Testis (tissue), 2 donors: ENCODE measurements at regions not wholly inside any gene's neighbourhood (a gene's known extent, or its start where the extent isn't known, plus 50 kb on each side); places are given as distances from the start of the nearest gene placed in this dataset.
"Not testable (repeated sequence)": the region's sequence is repeated elsewhere in the genome, so short reads cannot be mapped to it uniquely, and the experiment has no call there.

Source experiments
- DNase-seq: peaks from one replicate; pipeline ENCODE4 v3.0.0-alpha.2; 2019
- H3K27ac ChIP-seq, 2 donors: fragments of 200-600 bp; sonication (generic); one replicate each; pipeline ENCODE4 v1.5.1; 2019
- H3K27me3 ChIP-seq: fragments of 200-600 bp; sonication (generic); one replicate; pipeline ENCODE4 v1.5.1; 2019
- H3K36me3 ChIP-seq: fragments of 200-600 bp; sonication (generic); one replicate; pipeline ENCODE4 v1.5.1; 2017; ENCODE audit warnings: low read depth; ENCODE audit errors: missing control alignments
- H3K4me1 ChIP-seq: fragments of 200-600 bp; sonication (generic); one replicate; pipeline ENCODE4 v1.5.1; 2019
- H3K4me3 ChIP-seq, 2 donors: fragments of 200-600 bp; sonication (generic); one replicate each; pipeline ENCODE4 v1.5.1; 2017 to 2019
- H3K9me3 ChIP-seq: fragments of 200-600 bp; sonication (generic); one replicate; pipeline ENCODE4 v1.5.1; 2017
- POLR2A ChIP-seq: fragments of 450-650 bp; IDR thresholded peaks from one replicate; pipeline ENCODE4 v1.6.1; 2017; ENCODE audit warnings: antibody characterized with exemption, mild to moderate bottlenecking, moderate library complexity
- WGBS, 2 donors: methylation state at CpG; one replicate each; pipeline ENCODE4 v1.1.5; 2018; 5-methylcytosine and 5-hydroxymethylcytosine counted together
- intact Hi-C: fragments of 100-400 bp; cut with DNase I; formaldehyde crosslinking; loops from one replicate; pipeline ENCODE4 v1.15.1; 2023; ENCODE audit warnings: low total_unique reads
- TF ChIP-seq, protein P1 (sequence below), 3 experiments: fragments of 450-650 bp in 2 of 3; fragments of 200-600 bp in 1 of 3; sonication (generic) in 1 of 3; IDR thresholded peaks; one replicate each; pipeline ENCODE4 v1.5.1; 2016 to 2019; ENCODE audit warnings: antibody characterized with exemption in 3 of 3, mild to moderate bottlenecking in 2 of 3, moderate library complexity in 1 of 3

DNA sequence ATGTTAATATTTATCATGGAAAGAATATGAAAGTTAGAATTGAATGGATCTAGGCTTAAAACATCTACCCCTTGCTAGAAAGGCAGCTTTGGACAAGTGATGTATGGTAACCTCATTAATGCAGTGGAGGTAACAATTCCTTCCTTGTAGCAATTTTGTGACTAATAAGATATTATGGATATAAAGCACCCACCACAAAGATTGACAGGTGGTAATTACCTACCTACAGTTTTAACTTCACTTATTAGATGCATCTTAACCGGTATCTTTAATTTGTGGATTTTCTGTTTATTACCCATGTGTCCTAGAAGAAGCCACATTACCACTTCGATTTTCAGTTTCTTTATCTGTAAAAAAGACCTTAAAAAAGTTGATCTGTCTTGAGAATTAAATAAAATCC, 367.0 kb downstream of the DSC3 start:
- Histone ChIP-seq H3K36me3 (no peaks in the 10 kb centered on the region), H3K27me3 (no peaks in the 10 kb centered on the region), H3K9me3 (no peaks in the 10 kb centered on the region), H3K4me3 (no peak overlapping the region), H3K27ac (no peak overlapping the region), H3K4me1 (no peaks in the 10 kb centered on the region)
- DNase-seq: no peak
- TF ChIP-seq, protein P1, sequence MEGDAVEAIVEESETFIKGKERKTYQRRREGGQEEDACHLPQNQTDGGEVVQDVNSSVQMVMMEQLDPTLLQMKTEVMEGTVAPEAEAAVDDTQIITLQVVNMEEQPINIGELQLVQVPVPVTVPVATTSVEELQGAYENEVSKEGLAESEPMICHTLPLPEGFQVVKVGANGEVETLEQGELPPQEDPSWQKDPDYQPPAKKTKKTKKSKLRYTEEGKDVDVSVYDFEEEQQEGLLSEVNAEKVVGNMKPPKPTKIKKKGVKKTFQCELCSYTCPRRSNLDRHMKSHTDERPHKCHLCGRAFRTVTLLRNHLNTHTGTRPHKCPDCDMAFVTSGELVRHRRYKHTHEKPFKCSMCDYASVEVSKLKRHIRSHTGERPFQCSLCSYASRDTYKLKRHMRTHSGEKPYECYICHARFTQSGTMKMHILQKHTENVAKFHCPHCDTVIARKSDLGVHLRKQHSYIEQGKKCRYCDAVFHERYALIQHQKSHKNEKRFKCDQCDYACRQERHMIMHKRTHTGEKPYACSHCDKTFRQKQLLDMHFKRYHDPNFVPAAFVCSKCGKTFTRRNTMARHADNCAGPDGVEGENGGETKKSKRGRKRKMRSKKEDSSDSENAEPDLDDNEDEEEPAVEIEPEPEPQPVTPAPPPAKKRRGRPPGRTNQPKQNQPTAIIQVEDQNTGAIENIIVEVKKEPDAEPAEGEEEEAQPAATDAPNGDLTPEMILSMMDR (IDR thresholded peaks at IDR 0.05): no peak
- intact Hi-C loops: no loop called here
- 78 to 80% methylated on average over 2 of the region's 2 CpGs for WGBS, 2 donors

DNA sequence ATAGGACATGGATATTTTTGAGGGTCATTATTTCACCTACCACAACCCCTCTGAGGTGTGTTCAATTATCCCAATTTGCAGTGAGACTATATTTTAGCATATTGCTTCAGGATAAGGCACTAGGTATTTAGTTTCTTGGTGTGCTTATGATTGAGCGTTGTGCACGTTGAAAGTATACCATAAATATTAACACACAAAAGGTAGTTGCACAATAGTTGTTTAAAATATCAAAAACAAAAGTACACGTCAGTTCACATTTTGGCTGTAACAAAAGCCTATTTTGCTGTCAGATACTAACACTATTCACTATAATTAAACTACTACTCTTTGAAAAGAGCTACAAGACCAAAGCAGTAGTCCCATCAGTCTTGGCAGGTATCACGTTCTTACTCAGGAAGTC, 367.5 kb downstream of the DSC3 start:
- DNase-seq: no peak
- Histone ChIP-seq H3K36me3 (no peaks in the 10 kb centered on the region), H3K27me3 (no peaks in the 10 kb centered on the region), H3K27ac (no peak overlapping the region), H3K9me3 (no peaks in the 10 kb centered on the region), H3K4me1 (no peaks in the 10 kb centered on the region), H3K4me3 (no peak overlapping the region)
- TF ChIP-seq POLR2A: no peak
- TF ChIP-seq, protein P1 (IDR thresholded peaks at IDR 0.05): no peak
- WGBS, 2 donors: 78 to 89% methylated on average over 4 of the region's 4 CpGs
- intact Hi-C loops: no loop called here

DNA sequence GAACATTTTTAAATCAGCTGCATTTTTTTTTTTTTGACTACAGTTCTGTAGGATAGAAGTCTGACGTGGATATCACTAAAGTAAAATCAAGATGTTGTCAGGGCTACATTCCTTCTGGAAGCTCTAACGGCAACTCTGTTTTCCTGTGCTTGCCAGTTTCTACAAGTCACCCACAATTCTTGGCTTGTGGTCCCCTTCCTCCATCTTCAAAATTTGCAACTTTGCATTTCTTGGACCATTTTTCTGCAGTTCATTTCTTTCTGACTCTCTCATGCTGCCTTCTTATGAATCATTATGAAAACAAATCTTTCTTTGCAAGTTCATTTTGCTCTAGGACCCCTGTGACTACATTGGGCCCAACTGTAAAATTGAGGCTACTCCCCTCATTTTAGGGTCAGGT, 367.9 kb downstream of the DSC3 start:
- DNase-seq: no peak
- Histone ChIP-seq H3K4me1 (no peaks in the 10 kb centered on the region), H3K9me3 (no peaks in the 10 kb centered on the region), H3K4me3 (no peak overlapping the region), H3K27ac (no peak overlapping the region), H3K36me3 (no peaks in the 10 kb centered on the region), H3K27me3 (no peaks in the 10 kb centered on the region)
- 76 to 78% methylated on average over 2 of the region's 2 CpGs for WGBS, 2 donors
- no peak for TF ChIP-seq POLR2A
- TF ChIP-seq, protein P1 (IDR thresholded peaks at IDR 0.05): no peak
- intact Hi-C loops: no loop called here

DNA sequence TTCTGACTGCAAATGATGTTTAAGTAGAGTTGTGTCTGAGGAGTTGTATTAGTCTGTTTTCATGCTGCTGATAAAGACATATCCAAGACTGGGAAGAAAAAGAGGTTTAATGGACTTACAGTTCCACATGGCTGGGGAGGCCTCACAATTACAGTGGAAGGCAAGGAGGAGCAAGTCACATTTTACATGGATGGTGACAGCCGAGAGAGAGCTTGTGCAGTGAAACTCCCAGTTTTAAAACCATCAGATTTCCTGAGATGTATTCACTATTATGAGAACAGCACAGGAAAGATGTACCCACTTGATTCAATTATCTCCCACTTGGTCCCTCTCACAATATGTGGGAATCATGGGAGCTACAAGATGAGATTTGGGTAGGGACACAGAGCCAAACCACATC, 370.1 kb downstream of the DSC3 start:
- intact Hi-C loops, H3K4me3 ChIP-seq, H3K36me3 ChIP-seq, H3K4me1 ChIP-seq, H3K9me3 ChIP-seq, H3K27me3 ChIP-seq, H3K27ac ChIP-seq, DNase-seq: not testable (repeated sequence)
- 96 to 100% methylated on average over 1 of the region's 1 CpG for WGBS, 2 donors

DNA sequence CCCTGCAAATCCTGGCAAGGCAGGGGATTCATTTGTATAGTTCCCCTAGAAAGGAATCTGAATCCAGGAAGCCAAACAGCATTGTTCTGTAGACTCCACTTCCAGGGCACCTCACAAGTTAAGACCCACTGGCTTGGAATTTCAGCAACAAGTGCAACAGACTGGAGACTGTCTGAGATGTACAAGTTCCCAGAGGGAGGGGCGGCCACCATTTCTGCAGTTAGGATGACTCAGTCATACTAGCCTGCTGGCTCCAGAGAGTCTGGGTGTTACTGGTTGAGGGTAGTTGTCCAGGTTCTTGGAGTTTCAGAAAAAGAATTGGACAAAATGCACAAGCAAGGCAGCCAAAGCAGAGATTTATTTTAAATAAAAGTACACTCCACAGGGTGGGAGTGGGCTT, 384.2 kb downstream of the DSC3 start:
- Histone ChIP-seq H3K27me3 (no peaks in the 10 kb centered on the region), H3K4me1 (no peaks in the 10 kb centered on the region), H3K4me3 (no peak overlapping the region), H3K9me3 (no peaks in the 10 kb centered on the region), H3K36me3 (no peaks in the 10 kb centered on the region), H3K27ac (no peak overlapping the region)
- TF ChIP-seq, protein P1 (IDR thresholded peaks at IDR 0.05): no peak
- TF ChIP-seq POLR2A: no peak
- no peak for DNase-seq
- intact Hi-C loops: no loop called here
- WGBS, 2 donors: 86 to 100% methylated on average over 1 of the region's 1 CpG
